GM19395 (cell line): ENCODE measurements at regions not wholly inside any gene's neighbourhood (a gene's known extent, or its start where the extent isn't known, plus 50 kb on each side); places are given as distances from the start of the nearest gene placed in this dataset.
"Not testable (repeated sequence)": the region's sequence is repeated elsewhere in the genome, so short reads cannot be mapped to it uniquely, and the experiment has no call there.

Source experiments
- ATAC-seq: cut with Tn5 transposase; IDR thresholded peaks from one replicate; pipeline ENCODE4 v1.9.1; 2021; ENCODE audit warnings: mild to moderate bottlenecking, moderate library complexity; ENCODE audit not compliant: unreplicated experiment

GRCh38 chr7:131808156-131808555 lies 251.7 kb upstream of the PODXL start:
- ATAC-seq, result not testable (repeated sequence)

- ATAC-seq, result no peak
Observed at GRCh38 chr7:131803816-131804215, 247.4 kb upstream of the PODXL start.

GRCh38 chr7:131802195-131802864 lies 245.9 kb upstream of the PODXL start:
- no peak for ATAC-seq

- no peak for ATAC-seq
Observed at GRCh38 chr7:131800531-131800930, 244.1 kb upstream of the PODXL start.

- no peak for ATAC-seq
Observed at GRCh38 chr7:131800008-131800407, 243.6 kb upstream of the PODXL start.

- no peak for ATAC-seq
Observed at GRCh38 chr7:131797841-131798240, 241.4 kb upstream of the PODXL start.

- ATAC-seq, result no peak
Observed at GRCh38 chr7:131795400-131795799, 239.0 kb upstream of the PODXL start.

- ATAC-seq, result no peak
Observed at GRCh38 chr7:131792311-131792710, 235.9 kb upstream of the PODXL start.

GRCh38 chr7:131787101-131787500 lies 230.7 kb upstream of the PODXL start:
- ATAC-seq, result no peak

GRCh38 chr7:131786204-131786603 lies 229.8 kb upstream of the PODXL start:
- ATAC-seq, result no peak

GRCh38 chr7:131778601-131779000 lies 222.2 kb upstream of the PODXL start:
- ATAC-seq, result no peak

- no peak for ATAC-seq
Observed at GRCh38 chr7:131774419-131775220, 218.2 kb upstream of the PODXL start.

- no peak for ATAC-seq
Observed at GRCh38 chr7:131773413-131773812, 217.0 kb upstream of the PODXL start.

GRCh38 chr7:131769241-131769640 lies 212.8 kb upstream of the PODXL start:
- ATAC-seq, result no peak

GRCh38 chr7:131767591-131767990 lies 211.2 kb upstream of the PODXL start:
- ATAC-seq, result no peak

- no peak for ATAC-seq
Observed at GRCh38 chr7:131765575-131765974, 209.1 kb upstream of the PODXL start.

GRCh38 chr7:131764143-131764775 lies 207.8 kb upstream of the PODXL start:
- no peak for ATAC-seq

- ATAC-seq, result no peak
Observed at GRCh38 chr7:131762753-131763152, 206.3 kb upstream of the PODXL start.

GRCh38 chr7:131755801-131756200 lies 199.4 kb upstream of the PODXL start:
- not testable (repeated sequence) for ATAC-seq

GRCh38 chr7:131753620-131754222 lies 197.3 kb upstream of the PODXL start:
- ATAC-seq, result no peak

GRCh38 chr7:131747658-131748232 lies 191.3 kb upstream of the PODXL start:
- no peak for ATAC-seq
